Stomach (tissue), 4 donors: ENCODE measurements at regions not wholly inside any gene's neighbourhood (a gene's known extent, or its start where the extent isn't known, plus 50 kb on each side); places are given as distances from the start of the nearest gene placed in this dataset.

Experiments
- POLR2A ChIP-seq, 4 donors: fragments of 450-650 bp; IDR thresholded peaks; one replicate each; pipeline ENCODE4 v1.6.1; 2016; ENCODE audit warnings: antibody characterized with exemption in 4 of 4, control low read depth in 2 of 4, mild to moderate bottlenecking in 1 of 4, moderate library complexity in 1 of 4
- POLR2AphosphoS5 ChIP-seq, 3 donors: sonication (generic); formaldehyde crosslinking; IDR thresholded peaks; one replicate each; pipeline ENCODE4 v1.6.1; 2016; ENCODE audit warnings: antibody characterized with exemption in 3 of 3
- TF ChIP-seq, protein P1 (sequence below), 7 experiments: fragments of 450-650 bp in 4 of 7; fragments of 200-600 bp in 3 of 7; sonication (generic) in 3 of 7; IDR thresholded peaks; one replicate each; pipeline ENCODE4 v1.5.1; 2016 to 2019; ENCODE audit warnings: antibody characterized with exemption in 7 of 7, control low read depth in 2 of 7, mild to moderate bottlenecking in 1 of 7

DNA sequence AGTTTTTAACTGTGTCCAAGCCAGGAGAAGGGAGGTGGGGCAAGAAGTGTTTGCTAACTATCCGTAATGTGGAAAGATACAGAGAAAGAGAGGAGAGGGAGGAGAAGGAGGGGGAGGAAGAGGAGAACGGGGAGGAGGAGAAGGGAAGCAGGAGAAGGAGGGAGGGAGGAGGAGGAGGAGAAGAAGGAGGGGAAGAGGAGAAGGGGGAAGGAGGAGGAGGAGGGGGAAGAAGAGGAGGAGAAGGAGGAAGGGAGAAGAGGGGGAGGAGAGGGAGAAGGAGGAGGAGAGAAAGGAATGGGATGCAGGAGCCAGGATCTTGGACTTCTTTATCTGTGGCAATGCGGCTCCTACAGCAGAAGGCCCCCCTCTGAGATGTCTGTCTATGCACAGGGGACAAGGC lies 510.3 kb upstream of the CCDC196 start:
- TF ChIP-seq POLR2A (IDR thresholded peaks at IDR 0.05), result no peak
- TF ChIP-seq, protein P1, sequence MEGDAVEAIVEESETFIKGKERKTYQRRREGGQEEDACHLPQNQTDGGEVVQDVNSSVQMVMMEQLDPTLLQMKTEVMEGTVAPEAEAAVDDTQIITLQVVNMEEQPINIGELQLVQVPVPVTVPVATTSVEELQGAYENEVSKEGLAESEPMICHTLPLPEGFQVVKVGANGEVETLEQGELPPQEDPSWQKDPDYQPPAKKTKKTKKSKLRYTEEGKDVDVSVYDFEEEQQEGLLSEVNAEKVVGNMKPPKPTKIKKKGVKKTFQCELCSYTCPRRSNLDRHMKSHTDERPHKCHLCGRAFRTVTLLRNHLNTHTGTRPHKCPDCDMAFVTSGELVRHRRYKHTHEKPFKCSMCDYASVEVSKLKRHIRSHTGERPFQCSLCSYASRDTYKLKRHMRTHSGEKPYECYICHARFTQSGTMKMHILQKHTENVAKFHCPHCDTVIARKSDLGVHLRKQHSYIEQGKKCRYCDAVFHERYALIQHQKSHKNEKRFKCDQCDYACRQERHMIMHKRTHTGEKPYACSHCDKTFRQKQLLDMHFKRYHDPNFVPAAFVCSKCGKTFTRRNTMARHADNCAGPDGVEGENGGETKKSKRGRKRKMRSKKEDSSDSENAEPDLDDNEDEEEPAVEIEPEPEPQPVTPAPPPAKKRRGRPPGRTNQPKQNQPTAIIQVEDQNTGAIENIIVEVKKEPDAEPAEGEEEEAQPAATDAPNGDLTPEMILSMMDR (IDR thresholded peaks at IDR 0.05), result no peak
- TF ChIP-seq POLR2AphosphoS5 (IDR thresholded peaks at IDR 0.05), result no peak
